ENCODE measurements at regions not wholly inside any gene's neighbourhood (a gene's known extent, or its start where the extent isn't known, plus 50 kb on each side); places are given as distances from the start of the nearest gene placed in this dataset.

- no peak for TF ChIP-seq POLR2AphosphoS5 (IDR thresholded peaks at IDR 0.05; ENCODE audit: low read depth, low read length)
- TF ChIP-seq POLR2A (IDR thresholded peaks at IDR 0.05; ENCODE audit: low read depth, low read length), result no peak
- TF ChIP-seq TAF1 (IDR thresholded peaks at IDR 0.05; ENCODE audit: borderline replicate concordance, low read depth, low read length), result no peak
Measured at GRCh38 chr13:91168386-91168711, 179.1 kb upstream of the MIR17HG start.

All from GM12892 (cell line).